ENCODE measurements at regions not wholly inside any gene's neighbourhood (a gene's known extent, or its start where the extent isn't known, plus 50 kb on each side); places are given as distances from the start of the nearest gene placed in this dataset.

GRCh38 chr7:69411466-69411865, 186.8 kb upstream of the AUTS2 start:
- Histone ChIP-seq H3K4me3 (ENCODE audit: low read length, poor library complexity, severe bottlenecking) (no peak overlapping the region), H4K20me1 (ENCODE audit: insufficient read depth, low read length, poor library complexity, severe bottlenecking) (no peaks in the 10 kb centered on the region), H3K27me3 (ENCODE audit: insufficient read depth, low read length, poor library complexity, severe bottlenecking) (no peaks in the 10 kb centered on the region), H3K4me2 (ENCODE audit: low read depth, low read length, poor library complexity, severe bottlenecking) (no peak overlapping the region), H3K9me3 (ENCODE audit: insufficient read depth, low read depth, low read length) (no peaks in the 10 kb centered on the region), H3K9me2 (replicated peaks; ENCODE audit: low read depth, low read length) (no peaks in the 10 kb centered on the region), H2AFZ (ENCODE audit: low read length) (no peak overlapping the region), H3F3A (ENCODE audit: low read depth) (no peaks in the 10 kb centered on the region), H3K4me1 (ENCODE audit: insufficient read depth, low read length, poor library complexity, severe bottlenecking) (no peaks in the 10 kb centered on the region), H3K9ac (ENCODE audit: low read depth, low read length, poor library complexity, severe bottlenecking) (no peak overlapping the region), H3K79me2 (ENCODE audit: insufficient read depth, low read length) (no peaks in the 10 kb centered on the region), H3K36me3 (ENCODE audit: insufficient read depth, low read length) (no peaks in the 10 kb centered on the region)
- TF ChIP-seq CTCF (conservative IDR thresholded peaks at IDR 0.05; ENCODE audit: low read length), result no peak
- no peak for TF ChIP-seq EZH2phosphoT487 (IDR thresholded peaks at IDR 0.05; ENCODE audit: borderline replicate concordance)

GRCh38 chr7:69412331-69413146, 185.7 kb upstream of the AUTS2 start:
- TF ChIP-seq CTCF (conservative IDR thresholded peaks at IDR 0.05; ENCODE audit: low read length) (no peak), EZH2phosphoT487 (IDR thresholded peaks at IDR 0.05; ENCODE audit: borderline replicate concordance) (no peak)
- Histone ChIP-seq H3K4me2 (ENCODE audit: low read depth, low read length, poor library complexity, severe bottlenecking) (peak overlapping the region; percentile 16), H3K4me3 (ENCODE audit: low read length, poor library complexity, severe bottlenecking) (no peak overlapping the region), H3K36me3 (ENCODE audit: insufficient read depth, low read length) (no peaks in the 10 kb centered on the region), H2AFZ (ENCODE audit: low read length) (peak overlapping the region; percentile 4; the same call in 1 of the 2 replicates), H3F3A (ENCODE audit: low read depth) (no peaks in the 10 kb centered on the region), H3K9me2 (replicated peaks; ENCODE audit: low read depth, low read length) (no peaks in the 10 kb centered on the region), H3K9me3 (ENCODE audit: insufficient read depth, low read depth, low read length) (peaks cover under 1% of the 10 kb centered on the region; the same call in 1 of the 2 replicates), H3K4me1 (ENCODE audit: insufficient read depth, low read length, poor library complexity, severe bottlenecking) (no peaks in the 10 kb centered on the region), H3K27me3 (ENCODE audit: insufficient read depth, low read length, poor library complexity, severe bottlenecking) (no peaks in the 10 kb centered on the region), H3K79me2 (ENCODE audit: insufficient read depth, low read length) (no peaks in the 10 kb centered on the region), H3K9ac (ENCODE audit: low read depth, low read length, poor library complexity, severe bottlenecking) (no peak overlapping the region), H4K20me1 (ENCODE audit: insufficient read depth, low read length, poor library complexity, severe bottlenecking) (no peaks in the 10 kb centered on the region)

GRCh38 chr7:69414555-69414954, 183.7 kb upstream of the AUTS2 start:
- H3K79me2 ChIP-seq (ENCODE audit: insufficient read depth, low read length), result no peaks in the 10 kb centered on the region
- no peaks in the 10 kb centered on the region for H3F3A ChIP-seq (ENCODE audit: low read depth)
- no peak overlapping the region for H3K9ac ChIP-seq (ENCODE audit: low read depth, low read length, poor library complexity, severe bottlenecking)
- no peaks in the 10 kb centered on the region for H3K27me3 ChIP-seq (ENCODE audit: insufficient read depth, low read length, poor library complexity, severe bottlenecking)
- no peaks in the 10 kb centered on the region for H3K9me2 ChIP-seq (replicated peaks; ENCODE audit: low read depth, low read length)
- H3K9me3 ChIP-seq (ENCODE audit: insufficient read depth, low read depth, low read length), result peaks cover 9% of the 10 kb centered on the region; the same call in 1 of the 2 replicates
- TF ChIP-seq EZH2phosphoT487 (IDR thresholded peaks at IDR 0.05; ENCODE audit: borderline replicate concordance) (no peak), CTCF (conservative IDR thresholded peaks at IDR 0.05; ENCODE audit: low read length) (no peak)
- no peaks in the 10 kb centered on the region for H3K4me1 ChIP-seq (ENCODE audit: insufficient read depth, low read length, poor library complexity, severe bottlenecking)
- H3K4me2 ChIP-seq (ENCODE audit: low read depth, low read length, poor library complexity, severe bottlenecking), result no peak overlapping the region
- H3K4me3 ChIP-seq (ENCODE audit: low read length, poor library complexity, severe bottlenecking), result no peak overlapping the region
- H2AFZ ChIP-seq (ENCODE audit: low read length), result no peak overlapping the region
- no peaks in the 10 kb centered on the region for H4K20me1 ChIP-seq (ENCODE audit: insufficient read depth, low read length, poor library complexity, severe bottlenecking)
- H3K36me3 ChIP-seq (ENCODE audit: insufficient read depth, low read length), result no peaks in the 10 kb centered on the region
